IPS DF 6.9 (cell line): ENCODE measurements at regions not wholly inside any gene's neighbourhood (a gene's known extent, or its start where the extent isn't known, plus 50 kb on each side); places are given as distances from the start of the nearest gene placed in this dataset.

Experiments
- DNase-seq: peaks from one replicate; pipeline ENCODE4 v3.0.0-alpha.2; 2013; ENCODE audit warnings: low read depth, low spot score
- H3K27ac ChIP-seq: one replicate; pipeline ENCODE4 v1.5.1; 2013; ENCODE audit warnings: low read length, control low read depth
- H3K27me3 ChIP-seq: 2 replicates; pipeline ENCODE4 v1.6.1; 2013; ENCODE audit warnings: mild to moderate bottlenecking, low read length; ENCODE audit not compliant: control insufficient read depth, insufficient read depth
- H3K36me3 ChIP-seq: 2 replicates; pipeline ENCODE4 v1.6.1; 2013; ENCODE audit warnings: low read length; ENCODE audit not compliant: control insufficient read depth, insufficient read depth
- H3K4me1 ChIP-seq: 2 replicates; pipeline ENCODE4 v1.6.1; 2013; ENCODE audit warnings: low read length; ENCODE audit not compliant: control insufficient read depth, insufficient read depth
- H3K4me3 ChIP-seq: 2 replicates; pipeline ENCODE4 v1.5.1; 2013; ENCODE audit warnings: mild to moderate bottlenecking, low read length
- H3K9me3 ChIP-seq: 2 replicates; pipeline ENCODE4 v1.6.1; 2013; ENCODE audit warnings: low read length, inconsistent platforms; ENCODE audit not compliant: control insufficient read depth, insufficient read depth
- WGBS: extraction: QIAGEN DNeasy Blood & Tissue Kit; methylation state at CpG from one replicate; pipeline ENCODE4 v1.1.7; 2013; ENCODE audit warnings: mixed read lengths, missing lambda C conversion rate; ENCODE audit not compliant: insufficient read length, insufficient coverage; 5-methylcytosine and 5-hydroxymethylcytosine counted together

- Histone ChIP-seq H3K27ac (no peak overlapping the region), H3K27me3 (no peaks in the 10 kb centered on the region), H3K4me1 (0 out of 2 replicates have a peak, but pooled peaks cover 2% of the 10 kb centered on the region), H3K9me3 (no peaks in the 10 kb centered on the region), H3K4me3 (no peak overlapping the region), H3K36me3 (no peaks in the 10 kb centered on the region)
- DNase-seq = no peak
- WGBS = no CpG with 5 or more reads among the region's 2 CpGs
Measured at GRCh38 chr5:135240781-135241360, 158.2 kb downstream of the MACROH2A1 start.

DNA sequence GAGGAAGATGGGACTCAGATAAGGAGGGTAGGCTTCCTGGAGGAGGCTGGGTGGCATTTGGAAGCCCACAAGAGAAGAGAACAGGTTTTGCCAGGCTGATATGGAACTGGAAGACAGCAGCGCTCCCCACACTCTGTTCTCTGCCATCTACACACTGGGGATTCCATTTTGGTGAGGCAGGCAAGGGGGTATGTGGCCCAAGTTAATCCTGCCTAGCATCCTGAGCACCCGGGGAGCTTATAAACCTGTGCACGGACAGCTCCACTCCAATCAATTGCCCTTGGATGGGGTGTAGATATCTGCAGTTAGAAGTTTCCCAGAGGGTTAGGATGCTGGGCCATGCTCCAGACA lies 158.8 kb downstream of the MACROH2A1 start:
- Histone ChIP-seq H3K9me3 (no peaks in the 10 kb centered on the region), H3K27me3 (no peaks in the 10 kb centered on the region), H3K27ac (no peak overlapping the region), H3K36me3 (no peaks in the 10 kb centered on the region), H3K4me3 (no peak overlapping the region), H3K4me1 (0 out of 2 replicates have a peak, but pooled peaks cover 2% of the 10 kb centered on the region)
- no CpG with 5 or more reads among the region's 3 CpGs for WGBS
- DNase-seq = no peak

DNA sequence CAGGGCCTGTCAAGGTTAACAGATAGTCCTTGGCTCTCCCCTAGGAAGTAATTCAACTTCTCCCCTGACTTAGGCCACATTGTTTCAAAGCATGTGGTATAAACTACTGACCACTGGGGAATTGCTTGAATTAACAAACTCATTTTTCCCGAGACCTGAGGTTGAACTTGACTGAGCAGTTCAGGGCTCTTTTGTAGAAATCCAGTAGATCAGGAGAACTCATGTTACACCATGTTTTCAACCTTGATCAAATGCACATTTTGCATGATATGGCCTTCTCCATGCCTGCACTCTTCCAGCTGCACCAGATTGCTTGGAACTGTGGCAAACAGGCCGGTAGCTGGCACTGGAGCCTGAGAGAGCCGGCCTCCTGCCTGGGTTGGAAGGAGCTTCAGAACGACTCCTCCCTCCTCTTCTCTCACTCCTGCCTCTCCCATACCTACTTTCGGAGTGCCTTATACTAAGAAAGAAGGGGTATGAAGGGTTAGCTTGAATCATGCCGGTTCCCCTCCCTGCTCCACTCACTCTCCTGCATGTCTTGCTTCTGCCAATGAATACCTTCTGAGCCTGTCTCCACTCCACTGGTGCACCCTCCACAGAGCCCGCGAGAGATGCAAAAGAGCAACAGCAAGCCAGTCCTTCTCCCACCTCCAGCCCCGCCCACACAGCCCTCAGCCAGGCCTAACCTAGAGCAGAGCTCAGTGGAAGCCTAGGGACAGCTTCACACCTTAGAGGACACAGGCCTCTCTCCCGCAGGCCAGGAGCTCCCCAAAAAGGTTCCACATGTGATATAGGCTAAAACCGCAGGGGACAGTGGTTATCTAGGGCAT lies 159.4 kb downstream of the MACROH2A1 start:
- H3K9me3 ChIP-seq = no peaks in the 10 kb centered on the region
- H3K27me3 ChIP-seq = no peaks in the 10 kb centered on the region
- no peaks in the 10 kb centered on the region for H3K36me3 ChIP-seq
- no peak for DNase-seq
- H3K27ac ChIP-seq = no peak overlapping the region
- H3K4me3 ChIP-seq = no peak overlapping the region
- H3K4me1 ChIP-seq = 0 out of 2 replicates have a peak, but pooled peaks cover 2% of the 10 kb centered on the region
- no CpG with 5 or more reads among the region's 11 CpGs for whole genome bisulfite sequencing

DNA sequence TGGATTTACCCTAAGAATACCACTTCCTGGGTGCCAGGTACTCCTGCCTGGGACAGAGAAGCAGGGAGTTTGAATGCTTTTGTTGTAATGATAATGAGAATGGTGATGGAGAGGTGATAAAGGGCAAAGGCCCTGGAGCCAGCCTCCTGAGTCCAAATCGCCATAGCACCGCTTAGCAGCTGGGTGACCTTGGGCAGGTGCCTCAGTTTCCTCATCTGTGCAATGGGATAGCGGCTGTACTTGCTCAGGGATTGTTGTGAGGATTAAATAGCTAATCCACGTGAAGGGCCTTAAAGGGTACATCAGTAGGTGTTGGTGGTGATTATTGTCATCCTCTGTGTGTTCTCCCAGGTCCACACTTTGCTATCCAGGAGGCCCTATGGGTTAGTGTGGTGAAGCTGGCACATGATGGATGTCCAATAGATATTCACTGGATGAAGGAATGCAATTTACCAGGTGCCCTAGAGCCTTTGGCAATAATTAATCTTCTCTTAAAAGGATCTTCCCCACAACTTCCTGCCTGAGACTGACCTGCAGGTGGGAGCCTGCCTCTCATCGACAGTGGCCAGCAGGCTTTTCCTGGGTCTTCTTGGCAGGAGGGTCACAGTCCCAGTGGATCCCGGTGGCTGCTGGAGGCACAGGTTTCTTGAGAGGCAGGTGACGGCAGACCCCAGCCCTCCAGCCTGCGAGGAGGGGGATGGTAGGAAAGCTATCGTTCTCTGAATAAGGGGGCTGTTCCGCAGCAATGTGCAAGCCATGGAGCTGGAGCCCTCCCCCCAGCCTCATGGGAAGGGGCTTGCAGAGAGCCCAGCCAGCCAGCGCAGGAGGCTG lies 160.2 kb downstream of the MACROH2A1 start:
- Histone ChIP-seq H3K4me1 (0 out of 2 replicates have a peak, but pooled peaks cover 2% of the 10 kb centered on the region), H3K36me3 (no peaks in the 10 kb centered on the region), H3K4me3 (no peak overlapping the region; the same call in 1 of the 2 replicates), H3K9me3 (no peaks in the 10 kb centered on the region), H3K27ac (no peak overlapping the region), H3K27me3 (no peaks in the 10 kb centered on the region)
- no CpG with 5 or more reads among the region's 11 CpGs for whole genome bisulfite sequencing
- no peak for DNase-seq

GRCh38 chr5:135237748-135238103 lies 161.3 kb downstream of the MACROH2A1 start:
- Histone ChIP-seq H3K9me3 (no peaks in the 10 kb centered on the region), H3K27ac (no peak overlapping the region), H3K36me3 (no peaks in the 10 kb centered on the region), H3K4me3 (no peak overlapping the region), H3K4me1 (0 out of 2 replicates have a peak, but pooled peaks cover 2% of the 10 kb centered on the region), H3K27me3 (no peaks in the 10 kb centered on the region)
- DNase-seq = no peak
- WGBS = no CpG with 5 or more reads among the region's 9 CpGs

GRCh38 chr5:135236908-135237747 lies 161.9 kb downstream of the MACROH2A1 start:
- H3K4me3 ChIP-seq = no peak overlapping the region
- H3K4me1 ChIP-seq = 0 out of 2 replicates have a peak, but pooled peaks cover 2% of the 10 kb centered on the region
- H3K36me3 ChIP-seq = no peaks in the 10 kb centered on the region
- no peak for DNase-seq
- H3K27ac ChIP-seq = no peak overlapping the region
- WGBS = no CpG with 5 or more reads among the region's 9 CpGs
- no peaks in the 10 kb centered on the region for H3K27me3 ChIP-seq
- H3K9me3 ChIP-seq = no peaks in the 10 kb centered on the region

GRCh38 chr5:135236228-135236907 lies 162.7 kb downstream of the MACROH2A1 start:
- no CpG with 5 or more reads among the region's 11 CpGs for WGBS
- no peak overlapping the region for H3K27ac ChIP-seq
- no peaks in the 10 kb centered on the region for H3K27me3 ChIP-seq
- H3K4me3 ChIP-seq = no peak overlapping the region
- H3K4me1 ChIP-seq = 0 out of 2 replicates have a peak, but pooled peaks cover 2% of the 10 kb centered on the region
- DNase-seq = no peak
- H3K36me3 ChIP-seq = no peaks in the 10 kb centered on the region
- H3K9me3 ChIP-seq = no peaks in the 10 kb centered on the region

DNA sequence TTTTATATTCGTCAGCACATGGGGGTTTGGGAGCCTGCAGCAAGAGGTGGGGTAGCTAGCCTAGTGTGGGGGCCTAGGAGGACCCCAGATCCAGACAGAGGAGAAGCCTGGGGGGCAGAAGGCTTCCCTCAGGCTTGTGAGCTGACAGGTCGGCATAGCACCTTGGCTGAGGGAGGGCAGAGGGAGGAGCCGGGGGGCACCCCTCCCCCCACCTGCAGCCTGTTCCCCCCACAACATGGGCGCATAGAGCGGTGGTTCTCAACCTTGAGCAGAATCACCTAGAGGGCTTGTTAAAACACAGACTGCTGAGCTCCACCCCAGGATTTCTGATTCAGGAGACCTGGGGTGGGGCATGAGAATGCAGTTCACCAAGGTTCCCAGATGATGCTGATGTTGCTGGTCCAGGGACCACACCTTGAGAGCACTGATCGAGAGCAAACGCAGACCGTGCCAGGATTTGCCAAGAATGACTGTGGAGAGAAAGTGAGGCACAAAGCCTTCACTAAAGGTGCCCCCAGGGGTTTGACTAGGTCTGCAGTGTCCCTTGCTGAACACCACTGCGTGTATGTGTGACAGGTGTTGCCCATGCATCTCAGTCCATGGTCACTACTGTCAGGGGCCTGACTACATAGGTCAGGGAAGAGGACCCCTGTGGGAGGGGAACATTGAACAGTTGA lies 163.3 kb downstream of the MACROH2A1 start:
- H3K36me3 ChIP-seq = no peaks in the 10 kb centered on the region
- no peaks in the 10 kb centered on the region for H3K27me3 ChIP-seq
- no peak overlapping the region for H3K4me3 ChIP-seq
- H3K27ac ChIP-seq = no peak overlapping the region
- WGBS = no CpG with 5 or more reads among the region's 9 CpGs
- no peaks in the 10 kb centered on the region for H3K9me3 ChIP-seq
- DNase-seq = no peak
- 0 out of 2 replicates have a peak, but pooled peaks cover 2% of the 10 kb centered on the region for H3K4me1 ChIP-seq

GRCh38 chr5:135234666-135235401 lies 164.2 kb downstream of the MACROH2A1 start:
- Histone ChIP-seq H3K36me3 (no peaks in the 10 kb centered on the region), H3K27me3 (no peaks in the 10 kb centered on the region), H3K9me3 (no peaks in the 10 kb centered on the region), H3K4me1 (0 out of 2 replicates have a peak, but pooled peaks cover 2% of the 10 kb centered on the region), H3K27ac (no peak overlapping the region), H3K4me3 (no peak overlapping the region)
- no peak for DNase-seq
- no CpG with 5 or more reads among the region's 9 CpGs for WGBS
